AG04449 (cell line): ENCODE measurements at regions not wholly inside any gene's neighbourhood (a gene's known extent, or its start where the extent isn't known, plus 50 kb on each side); places are given as distances from the start of the nearest gene placed in this dataset.
"Not testable (repeated sequence)": the region's sequence is repeated elsewhere in the genome, so short reads cannot be mapped to it uniquely, and the experiment has no call there.

ENCODE experiments used
- CTCF ChIA-PET: fragments of 350-600 bp; formaldehyde crosslinking; extraction: SDS; loops from one replicate; lab custom pipeline; 2021; ENCODE audit warnings: antibody characterized with exemption; lab: Yijun Ruan, JAX
- POLR2A ChIA-PET: fragments of 400-600, 350-600 bp; formaldehyde crosslinking; extraction: SDS; loops from one replicate; lab custom pipeline; 2020; ENCODE audit warnings: antibody characterized with exemption, inconsistent platforms; lab: Yijun Ruan, JAX
- DNase-seq: peaks from one replicate; pipeline ENCODE4 v3.0.0-alpha.2; 2010; ENCODE audit warnings: low read depth, low spot score
- H3K4me3 ChIP-seq: 2 replicates; pipeline ENCODE4 v1.5.1; 2011; ENCODE audit warnings: low read depth, mild to moderate bottlenecking, control low read depth, low read length
- CTCF ChIP-seq: IDR thresholded peaks from one replicate; pipeline ENCODE4 v1.5.1; 2011; ENCODE audit warnings: mild to moderate bottlenecking, moderate library complexity, low read length, control low read depth, inconsistent platforms; ENCODE audit not compliant: insufficient read depth; ENCODE audit errors: missing control alignments

- CTCF ChIA-PET, result no interaction called here
- TF ChIP-seq CTCF, result no peak
- no peak for DNase-seq
- POLR2A ChIA-PET, result no interaction called here
- no peak overlapping the region for H3K4me3 ChIP-seq
Measured at GRCh38 chr15:93932164-93932776, 299.1 kb upstream of the MCTP2 start.

GRCh38 chr15:93929375-93930094 lies 301.8 kb upstream of the MCTP2 start:
- ChIA-PET CTCF (interaction anchor here (1.0 to 1.6 kb wide), 3 partner anchors 17 to 190 kb away, joined by 3 to 8 read pairs (median 3); no protein-coding TSS in a partner anchor), POLR2A (interaction anchor here (0.6 to 1.0 kb wide), 2 partner anchors 12 to 190 kb away, joined by 3 to 4 read pairs; no protein-coding TSS in a partner anchor)
- no peak for TF ChIP-seq CTCF
- H3K4me3 ChIP-seq, result no peak overlapping the region
- peak; percentile 89 for DNase-seq

GRCh38 chr15:93920204-93920603 lies 311.2 kb upstream of the MCTP2 start:
- CTCF ChIA-PET, result no interaction called here
- H3K4me3 ChIP-seq, result no peak overlapping the region
- POLR2A ChIA-PET, result interaction anchor here (0.8 kb wide), 1 partner anchor 200 kb away, joined by 3 read pairs; no protein-coding TSS in a partner anchor
- no peak for TF ChIP-seq CTCF
- DNase-seq, result no peak

GRCh38 chr15:93918801-93919200 lies 312.6 kb upstream of the MCTP2 start:
- CTCF ChIA-PET, POLR2A ChIA-PET, DNase-seq, H3K4me3 ChIP-seq: not testable (repeated sequence)

GRCh38 chr15:93917181-93917580 lies 314.2 kb upstream of the MCTP2 start:
- no peak overlapping the region for H3K4me3 ChIP-seq
- ChIA-PET CTCF (no interaction called here), POLR2A (no interaction called here)
- TF ChIP-seq CTCF, result no peak
- no peak for DNase-seq

GRCh38 chr15:93913871-93914270 lies 317.5 kb upstream of the MCTP2 start:
- H3K4me3 ChIP-seq, result no peak overlapping the region
- no peak for DNase-seq
- no peak for TF ChIP-seq CTCF
- ChIA-PET POLR2A (no interaction called here), CTCF (no interaction called here)
